H54 (cell line): ENCODE measurements at regions not wholly inside any gene's neighbourhood (a gene's known extent, or its start where the extent isn't known, plus 50 kb on each side); places are given as distances from the start of the nearest gene placed in this dataset.
"Not testable (repeated sequence)": the region's sequence is repeated elsewhere in the genome, so short reads cannot be mapped to it uniquely, and the experiment has no call there.

ENCODE experiments used
- DNase-seq: peaks from one replicate; pipeline ENCODE4 v3.0.0; 2011; ENCODE audit warnings: low spot score, mixed read lengths; ENCODE audit not compliant: insufficient read length
- FAIRE-seq: peaks from 3 replicates; lab custom pipeline; 2011; peaks lifted over from hg19 to GRCh38; lab: Jason Lieb, UNC
- POLR2A ChIP-seq: IDR thresholded peaks from 2 replicates; pipeline ENCODE4 v1.6.1; 2011; ENCODE audit warnings: low read depth, mild to moderate bottlenecking, low read length

DNA sequence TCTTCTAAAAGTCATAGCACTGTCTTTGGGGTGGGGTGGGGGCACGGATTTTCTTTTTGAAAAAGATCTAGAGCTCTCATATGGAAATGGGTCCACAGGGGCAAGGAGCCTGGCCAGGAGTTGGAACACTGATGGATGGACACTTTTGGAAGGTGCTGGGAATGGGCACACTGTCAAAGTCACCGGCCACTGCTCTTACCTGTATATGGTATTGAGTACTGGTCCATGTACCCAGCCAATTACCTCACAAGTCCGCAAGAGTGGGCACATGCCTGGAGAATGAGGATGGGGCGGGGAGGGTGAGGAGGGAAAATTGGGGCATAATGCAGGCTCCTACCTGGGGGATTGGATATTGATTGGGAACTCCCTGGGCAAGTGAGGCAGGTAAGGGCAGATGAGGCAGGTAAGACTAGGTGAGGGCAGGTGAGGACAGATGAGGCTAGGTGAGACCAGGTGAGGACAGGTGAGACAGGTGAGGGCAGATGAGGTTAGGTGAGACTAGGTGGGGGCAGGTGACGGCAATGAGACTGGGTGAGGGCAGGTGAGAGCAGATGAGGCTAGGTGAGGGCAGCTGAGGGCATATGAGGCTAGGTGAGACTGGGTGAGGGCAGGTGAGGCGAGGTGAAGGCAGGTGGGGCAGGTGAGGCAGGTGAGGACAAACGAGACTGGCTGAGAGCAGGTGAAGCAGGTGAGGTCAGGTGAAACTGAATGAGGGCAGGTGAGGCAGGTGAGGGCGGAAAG lies 167.9 kb downstream of the NRN1 start:
- TF ChIP-seq POLR2A: no peak
- DNase-seq: no peak
- FAIRE-seq: no peak

DNA sequence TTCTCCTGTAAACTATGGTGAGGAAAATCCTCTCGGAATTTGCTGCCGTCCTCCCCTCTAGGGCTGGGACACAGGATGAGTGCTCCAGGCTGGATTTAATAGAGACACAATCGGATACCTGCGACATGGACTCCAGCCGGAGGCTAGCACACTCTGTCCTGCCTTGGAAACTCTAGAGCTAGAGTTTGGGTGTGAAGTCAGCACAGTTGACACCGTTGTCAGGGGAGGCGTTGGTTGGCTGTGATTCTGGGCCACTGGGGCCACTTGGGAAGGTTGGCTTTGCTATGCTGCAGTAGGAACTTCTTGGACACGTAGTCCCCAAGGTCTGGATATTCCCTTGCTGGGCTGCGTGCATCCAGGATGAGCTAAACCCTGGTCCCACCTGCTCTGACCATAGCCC lies 169.4 kb downstream of the NRN1 start:
- DNase-seq (no peak), FAIRE-seq (no peak)
- no peak for TF ChIP-seq POLR2A

DNA sequence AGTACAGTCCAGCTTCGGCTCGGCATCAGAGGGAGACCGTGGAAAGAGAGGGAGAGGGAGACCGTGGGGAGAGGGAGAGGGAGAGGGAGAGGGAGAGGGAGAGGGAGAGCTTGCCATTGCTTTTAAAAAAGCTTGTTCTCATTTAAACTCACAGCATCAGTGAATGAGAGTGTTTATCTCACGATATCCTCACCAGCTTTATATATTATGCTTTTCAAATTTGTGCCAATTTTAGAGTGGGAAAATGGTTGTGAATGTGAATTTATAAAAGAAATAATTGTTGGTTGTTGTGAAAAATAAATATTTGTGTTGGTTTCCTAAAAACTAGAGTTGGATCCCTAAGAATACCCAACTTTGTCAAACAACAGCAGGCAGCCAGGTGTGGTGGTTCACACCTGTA lies 170.1 kb downstream of the NRN1 start:
- FAIRE-seq: not testable (repeated sequence)

DNA sequence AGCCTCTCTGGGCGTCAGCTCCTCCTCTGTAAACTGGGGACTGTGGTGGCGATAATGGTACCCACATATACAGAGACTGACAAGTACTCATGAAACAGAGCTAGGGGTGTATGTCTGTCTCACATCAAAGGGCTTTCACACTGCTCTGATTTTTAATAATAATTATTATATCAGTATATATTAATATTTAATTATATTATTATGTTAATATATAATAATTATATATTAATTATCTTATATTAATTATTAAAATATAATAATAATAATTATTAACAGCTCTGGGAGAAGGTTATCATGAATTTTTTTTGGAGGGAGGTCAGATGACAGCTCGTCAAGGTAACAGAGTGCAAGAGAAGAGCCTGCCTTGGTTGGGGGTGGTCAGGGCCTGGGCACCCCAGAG lies 173.6 kb downstream of the NRN1 start:
- DNase-seq: no peak
- TF ChIP-seq POLR2A: no peak
- no peak for FAIRE-seq

More for the DNA sequence above, 170.1 kb downstream of the NRN1 start:
- DNase-seq: not testable (repeated sequence)

DNA sequence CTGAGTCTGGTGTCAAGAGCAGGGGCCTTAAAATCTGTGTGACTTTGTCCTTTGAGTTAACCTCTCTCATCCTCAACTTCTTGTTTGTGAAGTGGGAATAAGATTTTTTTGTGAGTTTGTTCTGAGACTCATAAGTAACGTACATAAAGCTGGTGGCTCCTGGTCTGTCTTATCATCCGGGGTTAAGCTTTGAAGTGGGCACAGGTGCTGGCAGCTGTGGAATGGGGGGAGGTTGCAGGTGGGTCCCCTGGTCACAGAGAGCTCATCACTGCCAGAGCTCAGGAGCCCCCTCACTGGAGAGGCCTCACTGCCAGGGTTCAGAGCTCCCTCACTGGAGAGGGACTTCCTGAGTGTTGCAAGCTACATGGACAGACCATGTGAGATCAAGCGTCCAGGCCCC lies 174.1 kb downstream of the NRN1 start:
- TF ChIP-seq POLR2A: no peak
- FAIRE-seq: no peak
- DNase-seq: no peak

DNA sequence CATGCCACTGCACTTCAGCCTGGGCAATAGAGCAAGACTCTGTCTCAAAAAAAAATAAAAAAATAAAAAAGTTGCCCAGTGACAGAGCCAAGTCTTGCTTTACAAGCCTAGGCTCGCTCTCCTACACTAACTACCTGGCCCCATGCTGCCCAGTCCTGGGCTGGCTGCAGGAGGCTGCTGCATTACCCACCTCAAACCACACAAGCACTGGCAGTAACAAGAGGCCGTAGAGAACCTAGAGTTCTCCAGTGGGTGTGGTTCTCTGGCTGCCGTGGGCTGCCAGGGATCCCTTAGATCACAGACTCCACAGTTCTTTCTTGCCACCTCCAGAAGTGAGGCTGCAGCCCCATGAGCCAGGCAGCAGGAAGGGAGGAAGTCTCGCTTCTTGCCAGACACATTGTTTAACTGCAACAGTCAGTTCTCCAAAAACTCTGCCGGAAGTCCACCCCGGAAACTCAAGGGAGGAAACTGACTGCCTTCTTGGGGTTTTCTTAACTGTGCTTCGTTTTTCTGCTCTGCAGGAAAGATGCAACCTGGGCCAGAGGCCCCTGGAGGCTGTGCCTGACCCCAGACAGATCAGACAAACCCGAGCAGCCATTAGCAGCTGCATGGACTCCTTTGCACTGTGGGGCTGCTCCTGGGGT lies 175.4 kb downstream of the NRN1 start:
- not testable (repeated sequence) for FAIRE-seq

DNA sequence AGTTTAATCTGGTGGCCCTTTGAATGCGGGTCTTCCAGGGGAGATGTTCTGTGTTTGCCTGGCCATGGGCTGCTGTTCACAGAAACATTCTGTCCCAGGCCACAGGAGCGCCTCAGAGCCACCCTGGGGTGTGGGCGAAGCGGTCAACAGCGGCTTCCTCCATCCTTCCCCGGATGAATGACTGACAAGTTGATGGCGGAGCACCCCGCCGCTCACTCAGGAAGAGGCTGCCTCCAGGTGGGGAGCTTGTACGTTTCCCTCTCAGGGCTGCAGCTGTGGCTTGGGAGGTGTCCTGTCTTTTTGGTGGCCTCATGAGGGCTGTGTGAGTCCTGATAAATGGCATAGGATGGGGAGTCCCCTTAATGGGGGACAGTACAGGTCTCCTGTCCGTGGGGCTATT lies 178.4 kb downstream of the NRN1 start:
- TF ChIP-seq POLR2A: no peak
- no peak for FAIRE-seq
- DNase-seq: no peak

More for the DNA sequence above, 175.4 kb downstream of the NRN1 start:
- not testable (repeated sequence) for DNase-seq

DNA sequence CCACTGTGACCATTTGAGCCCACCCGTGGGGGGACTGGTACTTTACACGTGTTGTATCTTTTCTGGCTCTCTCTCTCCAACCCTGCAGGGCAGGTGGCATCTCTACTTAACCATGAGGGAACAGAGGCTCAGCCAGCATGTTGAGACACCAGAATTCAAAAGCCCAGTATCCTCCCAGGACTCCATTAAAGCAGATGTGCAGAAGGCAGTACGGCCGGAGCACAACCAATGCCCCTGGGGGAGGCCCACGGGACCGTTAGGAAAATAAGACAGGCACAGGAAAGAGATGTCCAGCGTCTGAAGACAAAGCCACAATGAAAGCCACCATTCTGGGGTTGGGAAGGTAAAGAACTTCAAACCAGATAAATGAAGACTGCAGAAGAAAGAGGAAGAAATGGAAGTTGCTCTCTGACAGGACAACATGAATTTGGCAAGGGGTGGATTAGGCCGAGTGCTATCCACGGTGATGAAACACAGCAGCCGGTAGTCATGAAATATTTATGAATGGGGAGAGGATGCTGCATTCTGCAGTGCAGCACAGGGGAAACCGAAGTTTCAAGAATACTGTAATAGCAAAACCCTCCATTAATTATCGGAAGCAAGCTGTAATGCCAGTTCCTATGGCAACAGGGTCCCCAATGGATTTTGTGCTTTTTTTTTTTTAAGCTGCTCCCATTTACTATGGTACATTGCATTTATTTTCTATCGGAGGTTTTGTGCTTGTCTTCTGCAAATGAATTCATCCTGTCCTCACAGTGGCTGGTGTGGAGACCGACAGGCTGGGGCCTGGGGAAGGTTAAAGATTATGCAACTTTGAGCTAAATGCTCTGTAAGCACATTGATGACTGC lies 179.4 kb downstream of the NRN1 start:
- FAIRE-seq: no peak
- no peak for DNase-seq
- TF ChIP-seq POLR2A: no peak

DNA sequence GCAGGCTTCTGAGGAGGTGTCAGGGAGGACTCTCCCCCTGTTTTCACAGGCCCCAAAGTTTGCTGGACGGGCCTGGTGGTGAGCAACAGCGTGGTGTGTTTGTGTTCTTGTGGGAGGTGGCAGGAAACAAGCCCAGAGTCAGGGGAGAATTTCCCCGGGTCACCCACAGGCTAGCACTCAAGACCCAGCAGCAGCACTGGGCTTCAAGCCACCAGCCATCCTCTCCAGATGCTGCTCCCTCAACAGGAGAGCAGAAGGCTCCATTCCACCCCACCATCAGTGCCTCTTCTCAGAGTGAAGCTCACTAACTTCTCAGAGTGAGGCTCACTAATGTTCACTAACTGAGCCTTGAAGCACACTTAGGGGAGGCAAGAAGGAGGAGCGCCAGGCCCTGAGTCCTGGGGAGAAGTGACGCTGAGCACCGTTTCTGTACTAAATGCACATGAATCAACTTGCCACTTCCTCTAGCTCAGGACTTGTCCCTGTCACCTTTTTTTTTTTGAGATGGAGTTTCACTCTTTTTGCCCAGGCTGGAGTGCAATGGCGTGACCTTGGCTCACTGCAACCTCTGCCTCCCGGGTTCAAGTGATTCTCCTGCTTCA lies 182.2 kb downstream of the NRN1 start:
- FAIRE-seq, DNase-seq: not testable (repeated sequence)
